Liver (tissue), 8 donors: ENCODE measurements at regions not wholly inside any gene's neighbourhood (a gene's known extent, or its start where the extent isn't known, plus 50 kb on each side); places are given as distances from the start of the nearest gene placed in this dataset.

Experiments
- DNase-seq: peaks from one replicate; pipeline ENCODE4 v3.0.0-alpha.2; 2017; ENCODE audit warnings: low spot score
- H3K27ac ChIP-seq, 2 donors: one replicate each; pipeline ENCODE4 v1.7.0; 2013; ENCODE audit warnings: inconsistent platforms in 2 of 2, low read length in 2 of 2, control low read depth in 1 of 2, low read depth in 1 of 2, mild to moderate bottlenecking in 1 of 2
- H3K27me3 ChIP-seq, 4 donors: one replicate each; pipeline versions ENCODE4 v1.6.1 to v1.7.0; 2013; ENCODE audit warnings: low read length in 3 of 4, inconsistent platforms in 1 of 4, mild to moderate bottlenecking in 1 of 4, moderate library complexity in 1 of 4; ENCODE audit not compliant: control insufficient read depth in 4 of 4, insufficient read depth in 4 of 4
- H3K36me3 ChIP-seq, 4 donors: one replicate each; pipeline versions ENCODE4 v1.6.1 to v1.7.0; 2013; ENCODE audit warnings: low read length in 3 of 4, mild to moderate bottlenecking in 3 of 4, low read depth in 1 of 4, moderate library complexity in 1 of 4; ENCODE audit not compliant: control insufficient read depth in 4 of 4, insufficient read depth in 3 of 4
- H3K4me1 ChIP-seq, 4 donors: one replicate each; pipeline versions ENCODE4 v1.6.1 to v1.7.0; 2013; ENCODE audit warnings: low read length in 3 of 4, mild to moderate bottlenecking in 3 of 4, moderate library complexity in 1 of 4; ENCODE audit not compliant: control insufficient read depth in 4 of 4, insufficient read depth in 4 of 4
- H3K4me3 ChIP-seq, 3 donors: one replicate each; pipeline versions ENCODE4 v1.6.1 to v1.7.0; 2013; ENCODE audit warnings: low read length in 3 of 3, control low read depth in 1 of 3, low read depth in 1 of 3, mild to moderate bottlenecking in 1 of 3
- H3K9ac ChIP-seq, 2 donors: one replicate each; pipeline ENCODE4 v1.7.0; 2013; ENCODE audit warnings: low read length in 2 of 2, mild to moderate bottlenecking in 2 of 2, moderate library complexity in 2 of 2, control low read depth in 1 of 2, low read depth in 1 of 2
- H3K9me3 ChIP-seq, 4 donors: one replicate each; pipeline versions ENCODE4 v1.6.1 to v1.7.0; 2013; ENCODE audit warnings: low read length in 3 of 4; ENCODE audit not compliant: control insufficient read depth in 4 of 4
- CTCF ChIP-seq: fragments of 150-350 bp; IDR thresholded peaks from 2 replicates; pipeline ENCODE4 v1.5.1; 2017; ENCODE audit warnings: improper control_type of control experiment, low read depth, low read length; ENCODE audit not compliant: missing input control
- EGR1 ChIP-seq, 2 donors: IDR thresholded peaks; 2 replicates each; pipeline ENCODE4 v1.6.1; 2016 to 2018; ENCODE audit warnings: antibody characterized with exemption in 2 of 2, low read depth in 2 of 2
- FOXA1 ChIP-seq: IDR thresholded peaks from 2 replicates; pipeline ENCODE4 v1.6.1; 2016; ENCODE audit warnings: antibody characterized with exemption
- FOXA2 ChIP-seq: IDR thresholded peaks from 2 replicates; pipeline ENCODE4 v1.6.1; 2016; ENCODE audit warnings: antibody characterized with exemption
- GABPA ChIP-seq, 2 donors: IDR thresholded peaks in 1 of 2; conservative IDR thresholded peaks in 1 of 2; 2 replicates each; pipeline ENCODE4 v1.6.1; 2016; ENCODE audit warnings: antibody characterized with exemption in 2 of 2, mild to moderate bottlenecking in 1 of 2, moderate library complexity in 1 of 2
- HNF4A ChIP-seq, 2 donors: conservative IDR thresholded peaks; 2 replicates each; pipeline ENCODE4 v1.6.1; 2016; ENCODE audit warnings: antibody characterized with exemption in 2 of 2, mild to moderate bottlenecking in 2 of 2
- HNF4G ChIP-seq: IDR thresholded peaks from 2 replicates; pipeline ENCODE4 v1.6.1; 2016; ENCODE audit warnings: antibody characterized with exemption
- JUND ChIP-seq, 2 donors: IDR thresholded peaks; 2 replicates each; pipeline ENCODE4 v1.6.1; 2016; ENCODE audit warnings: antibody characterized with exemption in 2 of 2
- MAX ChIP-seq: IDR thresholded peaks from 2 replicates; pipeline ENCODE4 v1.6.1; 2016; ENCODE audit warnings: antibody characterized with exemption
- NR2F2 ChIP-seq: IDR thresholded peaks from 2 replicates; pipeline ENCODE4 v1.6.1; 2016; ENCODE audit warnings: antibody characterized with exemption
- RAD21 ChIP-seq, 2 donors: IDR thresholded peaks; 2 replicates each; pipeline ENCODE4 v1.6.1; 2016; ENCODE audit warnings: antibody characterized with exemption in 2 of 2, mild to moderate bottlenecking in 2 of 2
- RXRA ChIP-seq, 2 donors: IDR thresholded peaks; 2 replicates each; pipeline ENCODE4 v1.6.1; 2017 to 2018; ENCODE audit warnings: antibody characterized with exemption in 2 of 2, mild to moderate bottlenecking in 1 of 2
- SP1 ChIP-seq: IDR thresholded peaks from 2 replicates; pipeline ENCODE4 v1.6.1; 2018; ENCODE audit warnings: antibody characterized with exemption, mild to moderate bottlenecking
- TAF1 ChIP-seq: conservative IDR thresholded peaks from 2 replicates; pipeline ENCODE4 v1.6.1; 2016; ENCODE audit warnings: antibody characterized with exemption, mild to moderate bottlenecking
- YY1 ChIP-seq: IDR thresholded peaks from 2 replicates; pipeline ENCODE4 v1.6.1; 2016; ENCODE audit warnings: antibody characterized with exemption, mild to moderate bottlenecking
- ZBTB33 ChIP-seq: IDR thresholded peaks from 2 replicates; pipeline ENCODE4 v1.6.1; 2016; ENCODE audit warnings: antibody characterized with exemption
- WGBS: extraction: QIAGEN DNeasy Blood & Tissue Kit; methylation state at CpG from one replicate; pipeline ENCODE4 v1.1.7; 2013; 5-methylcytosine and 5-hydroxymethylcytosine counted together
- donor health status: healthy.
- donor health status: healthy.
- donor health status: healthy.
- donor health status: healthy.
- donor health status: healthy.

DNA sequence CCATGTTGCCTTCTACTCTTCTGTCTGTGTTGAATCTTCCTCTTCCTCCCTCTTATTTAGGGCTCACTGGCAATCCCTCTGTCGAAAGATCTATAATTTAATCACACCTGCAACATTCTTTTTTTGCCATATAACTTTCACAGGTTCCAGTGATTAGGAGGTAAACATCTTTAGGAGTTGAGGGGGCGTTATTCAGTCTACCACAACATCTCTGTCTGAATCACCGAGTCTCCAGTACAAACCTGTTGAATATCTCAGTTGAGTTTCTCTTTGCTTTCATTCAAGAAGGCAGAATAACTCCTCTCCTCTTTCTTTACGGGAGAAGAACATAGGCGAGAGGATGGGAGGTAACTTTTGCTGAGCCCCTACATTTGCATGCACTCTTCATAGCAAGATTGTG, 101.9 kb upstream of the CDC42BPA start:
- TF ChIP-seq YY1: no peak
- no peak for TF ChIP-seq HNF4A (conservative IDR thresholded peaks at IDR 0.05)
- TF ChIP-seq SP1: no peak
- no peak for TF ChIP-seq TAF1
- TF ChIP-seq JUND (IDR thresholded peaks at IDR 0.05): no peak
- no peak for TF ChIP-seq ZBTB33
- no peak for TF ChIP-seq GABPA (IDR thresholded peaks at IDR 0.05 in 1 of 2, conservative IDR thresholded peaks at IDR 0.05 in 1 of 2)
- no peak overlapping the region for H3K27ac ChIP-seq
- no peaks in the 10 kb centered on the region for H3K27me3 ChIP-seq
- no peaks in the 10 kb centered on the region for H3K4me1 ChIP-seq
- H3K36me3 ChIP-seq: no peaks in the 10 kb centered on the region
- H3K4me3 ChIP-seq: no peak overlapping the region
- 90% methylated on average over 5 of the region's 5 CpGs for WGBS
- no peak overlapping the region for H3K9ac ChIP-seq
- no peak for DNase-seq
- no peaks in the 10 kb centered on the region for H3K9me3 ChIP-seq

- no peaks in the 10 kb centered on the region for H3K36me3 ChIP-seq
- DNase-seq: no peak
- WGBS: 86% methylated on average over 2 of the region's 2 CpGs
- no peaks in the 10 kb centered on the region for H3K9me3 ChIP-seq
- H3K27ac ChIP-seq: no peak overlapping the region
- no peaks in the 10 kb centered on the region for H3K4me1 ChIP-seq
- no peak overlapping the region for H3K9ac ChIP-seq
- H3K27me3 ChIP-seq: no peaks in the 10 kb centered on the region
- no peak overlapping the region for H3K4me3 ChIP-seq
- TF ChIP-seq HNF4G (no peak), FOXA2 (no peak), YY1 (no peak), CTCF (no peak), RAD21 (IDR thresholded peaks at IDR 0.05) (no peak), JUND (IDR thresholded peaks at IDR 0.05) (no peak), SP1 (no peak), RXRA (IDR thresholded peaks at IDR 0.05) (no peak), FOXA1 (no peak), TAF1 (no peak), NR2F2 (no peak)
Observed at GRCh38 chr1:227417756-227418480, 99.6 kb upstream of the CDC42BPA start.

DNA sequence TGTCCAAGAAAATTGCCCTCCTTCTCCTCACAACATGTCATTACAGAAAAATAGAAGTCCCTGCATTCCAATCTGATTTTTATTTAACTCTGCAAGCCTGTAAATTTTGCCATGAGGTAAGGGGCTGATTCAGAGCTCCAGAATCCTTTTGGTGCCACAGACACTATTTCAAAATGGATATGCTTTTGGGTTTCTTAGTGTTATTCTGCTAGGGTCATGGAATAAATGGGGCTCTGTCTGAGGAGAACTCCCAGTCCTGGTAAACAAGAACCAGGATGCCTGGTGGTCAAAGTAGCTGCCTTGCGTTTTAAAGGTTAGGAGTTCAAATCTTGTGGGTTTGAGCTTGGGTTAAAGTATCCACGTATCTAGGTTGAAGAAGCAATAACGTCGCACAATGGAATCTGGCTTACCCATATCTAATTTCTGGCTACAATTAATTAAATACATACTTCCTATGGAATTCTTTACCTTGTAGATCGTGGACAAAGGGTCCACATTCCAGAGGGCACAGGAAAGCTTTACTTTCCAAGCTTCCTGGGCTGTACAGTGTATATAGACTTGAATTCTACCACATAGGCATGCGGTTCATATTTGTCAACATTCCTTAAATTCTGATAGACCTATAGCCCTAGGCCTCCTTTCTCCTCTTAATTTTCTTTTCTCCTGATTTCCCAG, 98.0 kb upstream of the CDC42BPA start:
- no peak overlapping the region for H3K4me3 ChIP-seq
- no peaks in the 10 kb centered on the region for H3K9me3 ChIP-seq
- no peak overlapping the region for H3K9ac ChIP-seq
- H3K4me1 ChIP-seq: no peaks in the 10 kb centered on the region
- no peak overlapping the region for H3K27ac ChIP-seq
- DNase-seq: no peak
- 96% methylated on average over 6 of the region's 6 CpGs for WGBS
- H3K36me3 ChIP-seq: no peaks in the 10 kb centered on the region
- H3K27me3 ChIP-seq: no peaks in the 10 kb centered on the region
- TF ChIP-seq EGR1 (IDR thresholded peaks at IDR 0.05; ENCODE audit: low read depth in 2 of 2) (no peak), NR2F2 (no peak), FOXA2 (no peak), MAX (no peak), GABPA (IDR thresholded peaks at IDR 0.05 in 1 of 2, conservative IDR thresholded peaks at IDR 0.05 in 1 of 2) (no peak), JUND (IDR thresholded peaks at IDR 0.05) (no peak), YY1 (no peak), SP1 (no peak), TAF1 (no peak), HNF4G (no peak)
